Stimulated activated naive CD4-positive, alpha-beta T cell (primary cell): ENCODE measurements at regions not wholly inside any gene's neighbourhood (a gene's known extent, or its start where the extent isn't known, plus 50 kb on each side); places are given as distances from the start of the nearest gene placed in this dataset.
"Not testable (repeated sequence)": the region's sequence is repeated elsewhere in the genome, so short reads cannot be mapped to it uniquely, and the experiment has no call there.

Experiments used
- DNase-seq, 6 experiments: peaks; one replicate each; lab custom pipeline; 2025; lab: John Stamatoyannopoulos, UW

- DNase-seq = peak; percentile 24 to 86 (median 60)
Observed at GRCh38 chr12:92398565-92399309, 253.1 kb upstream of the BTG1 start.

- DNase-seq = no peak
Observed at GRCh38 chr12:92396647-92397252, 251.1 kb upstream of the BTG1 start.

GRCh38 chr12:92395322-92395721 is 249.7 kb upstream of the BTG1 start:
- no peak for DNase-seq

GRCh38 chr12:92394895-92395294 is 249.2 kb upstream of the BTG1 start:
- peak in 1 of 6 experiments; percentile 15 for DNase-seq

DNA sequence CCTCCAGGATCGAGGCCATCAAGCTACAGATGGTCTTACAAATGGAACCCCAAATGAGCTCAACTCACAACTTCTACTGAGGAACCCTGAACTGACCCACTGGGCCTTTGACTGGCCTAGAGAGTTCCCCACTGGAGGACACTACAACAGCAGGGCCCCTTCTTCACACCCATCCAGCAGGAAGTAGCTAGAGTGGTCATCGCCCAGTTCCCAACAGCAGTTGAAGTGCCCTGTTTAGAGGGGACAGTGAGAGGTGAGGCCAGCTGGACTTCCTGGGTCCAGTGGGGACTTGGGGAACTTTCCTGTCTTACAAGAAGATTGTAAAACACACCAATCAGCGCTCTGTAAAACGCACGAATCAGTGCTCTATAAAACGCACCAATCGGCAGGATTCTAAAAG is 247.9 kb upstream of the BTG1 start:
- peak in 2 of 6 experiments; percentile 5 to 9 for DNase-seq

GRCh38 chr12:92391726-92392125 is 246.1 kb upstream of the BTG1 start:
- not testable (repeated sequence) for DNase-seq

DNA sequence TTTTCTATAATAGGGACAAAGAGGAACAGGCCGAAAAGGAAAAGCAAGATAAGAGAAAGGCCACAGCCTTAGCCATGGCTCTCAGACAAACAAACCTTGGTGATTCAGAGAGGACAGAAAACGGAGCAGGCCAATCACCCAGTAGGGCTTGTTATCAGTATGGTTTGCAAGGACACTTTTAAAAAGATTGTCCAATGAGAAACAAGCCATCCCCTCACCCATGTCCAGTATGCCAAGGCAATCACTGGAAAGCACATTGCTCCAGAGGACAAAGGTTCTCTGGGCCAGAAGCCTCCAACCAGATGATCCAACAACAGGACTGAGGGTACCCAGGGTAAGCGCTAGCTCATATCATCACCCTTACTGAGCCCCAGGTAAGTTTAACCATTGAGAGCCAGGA is 243.8 kb upstream of the BTG1 start:
- DNase-seq = no peak

- DNase-seq = no peak
Observed at GRCh38 chr12:92385296-92385695, 239.7 kb upstream of the BTG1 start.

- DNase-seq = no peak
Observed at GRCh38 chr12:92384571-92384970, 238.9 kb upstream of the BTG1 start.

GRCh38 chr12:92382383-92382878 is 236.8 kb upstream of the BTG1 start:
- DNase-seq = no peak

GRCh38 chr12:92381856-92382255 is 236.2 kb upstream of the BTG1 start:
- no peak for DNase-seq

DNA sequence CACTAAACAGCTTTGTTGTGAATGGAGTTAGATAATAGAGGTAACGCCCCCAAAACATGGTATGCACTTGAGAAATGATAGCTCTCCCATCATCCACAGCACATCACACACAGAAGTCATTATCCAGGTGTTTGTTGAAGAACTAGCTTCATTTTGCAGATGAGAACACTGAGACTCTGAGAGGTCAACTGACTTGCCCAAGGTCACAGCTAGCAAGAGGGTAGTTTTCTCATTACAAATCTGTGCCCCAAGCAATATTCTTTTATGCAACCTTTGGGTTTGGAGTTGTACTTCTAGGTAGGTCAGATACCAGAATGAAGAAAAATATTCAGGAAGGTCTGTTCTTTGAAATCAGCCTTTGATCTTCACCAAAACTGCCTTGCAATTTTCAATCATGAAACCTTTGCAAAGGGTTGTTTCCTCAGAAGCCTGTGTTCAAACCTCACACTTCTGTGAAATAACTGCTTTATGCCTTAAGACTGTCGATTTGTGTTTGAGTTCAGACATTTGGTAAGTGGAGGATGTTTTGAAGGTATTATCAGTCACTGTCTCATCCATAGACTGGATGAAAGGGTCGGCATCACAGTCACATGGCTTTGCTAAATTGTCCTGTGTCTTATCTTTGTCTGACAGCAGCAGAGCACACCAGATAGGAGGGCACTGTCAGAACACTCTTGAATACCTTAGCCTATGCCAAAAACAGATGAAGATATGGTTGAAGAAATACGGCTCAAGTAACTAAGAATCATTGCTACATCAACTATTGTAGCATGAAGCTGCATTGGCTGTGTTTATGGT is 233.2 kb upstream of the BTG1 start:
- DNase-seq = peak in 5 of 6 experiments; percentile 6 to 64 (median 48)

DNA sequence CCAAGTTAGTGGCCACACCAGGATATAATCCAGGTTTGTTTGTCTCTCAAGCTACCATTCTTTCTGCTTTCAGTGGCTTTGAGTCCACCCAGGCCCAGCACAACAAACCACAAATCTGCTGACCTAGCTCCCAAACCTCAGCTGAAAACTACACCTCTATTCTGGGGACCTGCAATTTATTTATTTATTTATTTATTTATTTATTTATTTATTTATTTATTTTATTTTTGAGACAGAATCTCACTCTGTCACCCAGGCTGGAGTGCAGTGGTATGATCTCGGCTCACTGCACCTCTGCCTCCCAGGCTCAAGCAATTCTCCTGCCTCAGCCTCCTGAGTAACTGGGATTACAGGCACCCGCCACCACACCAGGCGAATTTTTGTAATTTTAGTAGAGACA is 229.9 kb upstream of the BTG1 start:
- DNase-seq = not testable (repeated sequence)

GRCh38 chr12:92370828-92371227 is 225.2 kb upstream of the BTG1 start:
- DNase-seq = no peak

- no peak for DNase-seq
Observed at GRCh38 chr12:92369636-92370035, 224.0 kb upstream of the BTG1 start.

DNA sequence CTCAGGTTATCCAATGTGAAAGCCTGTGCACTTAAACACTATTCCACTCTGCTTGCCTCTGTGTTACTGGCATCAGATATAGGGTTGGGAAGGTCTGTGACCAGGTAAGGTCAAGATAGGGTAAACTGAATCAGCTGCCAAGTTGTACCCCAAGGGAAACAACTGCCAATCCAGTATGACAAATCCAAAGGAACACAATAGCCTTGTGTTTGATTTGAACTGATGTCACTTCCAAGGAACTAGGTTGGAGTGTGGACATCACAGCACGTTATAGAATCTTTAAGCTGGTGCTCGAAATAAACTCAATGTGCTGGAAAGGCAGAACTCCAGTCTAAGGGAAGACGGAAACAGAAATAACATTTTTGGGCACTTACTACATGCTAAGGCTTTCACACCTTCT is 223.4 kb upstream of the BTG1 start:
- DNase-seq = no peak

DNA sequence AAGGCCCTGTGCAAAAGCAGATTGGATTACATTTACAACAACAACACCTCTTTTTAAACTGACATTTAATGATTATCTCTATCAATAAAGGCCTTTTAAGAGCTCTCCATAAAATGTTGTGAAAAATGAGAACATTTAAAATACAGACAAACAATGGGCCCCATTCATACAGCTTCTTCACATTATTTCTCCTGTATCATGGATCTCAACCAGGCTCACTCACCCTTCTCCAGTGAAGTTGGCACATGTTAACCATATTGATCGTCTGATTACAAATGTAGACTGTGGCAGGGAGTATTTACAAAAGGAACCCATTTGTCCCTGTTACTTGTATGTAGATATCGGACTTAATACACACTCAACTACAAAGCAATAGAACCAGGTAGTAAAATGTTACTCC is 220.2 kb upstream of the BTG1 start:
- DNase-seq = no peak

DNA sequence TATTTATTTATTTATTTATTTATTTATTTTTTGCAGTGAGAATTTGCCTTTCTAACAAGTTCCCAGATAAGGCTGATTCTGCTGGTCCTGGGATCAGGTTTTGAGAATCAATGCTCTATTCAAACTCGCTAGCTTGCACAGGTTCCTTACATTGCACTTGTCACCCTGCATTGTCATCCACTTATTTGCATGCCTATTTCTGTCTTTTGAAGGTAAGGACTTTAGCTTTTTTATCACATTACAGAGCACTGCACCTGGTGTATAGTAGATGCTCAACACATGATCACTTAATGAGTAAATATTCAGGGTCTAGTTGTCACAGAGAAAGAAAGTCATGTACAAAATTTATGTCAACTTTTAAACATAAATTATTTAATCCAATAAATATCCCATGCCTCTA is 219.7 kb upstream of the BTG1 start:
- no peak for DNase-seq

DNA sequence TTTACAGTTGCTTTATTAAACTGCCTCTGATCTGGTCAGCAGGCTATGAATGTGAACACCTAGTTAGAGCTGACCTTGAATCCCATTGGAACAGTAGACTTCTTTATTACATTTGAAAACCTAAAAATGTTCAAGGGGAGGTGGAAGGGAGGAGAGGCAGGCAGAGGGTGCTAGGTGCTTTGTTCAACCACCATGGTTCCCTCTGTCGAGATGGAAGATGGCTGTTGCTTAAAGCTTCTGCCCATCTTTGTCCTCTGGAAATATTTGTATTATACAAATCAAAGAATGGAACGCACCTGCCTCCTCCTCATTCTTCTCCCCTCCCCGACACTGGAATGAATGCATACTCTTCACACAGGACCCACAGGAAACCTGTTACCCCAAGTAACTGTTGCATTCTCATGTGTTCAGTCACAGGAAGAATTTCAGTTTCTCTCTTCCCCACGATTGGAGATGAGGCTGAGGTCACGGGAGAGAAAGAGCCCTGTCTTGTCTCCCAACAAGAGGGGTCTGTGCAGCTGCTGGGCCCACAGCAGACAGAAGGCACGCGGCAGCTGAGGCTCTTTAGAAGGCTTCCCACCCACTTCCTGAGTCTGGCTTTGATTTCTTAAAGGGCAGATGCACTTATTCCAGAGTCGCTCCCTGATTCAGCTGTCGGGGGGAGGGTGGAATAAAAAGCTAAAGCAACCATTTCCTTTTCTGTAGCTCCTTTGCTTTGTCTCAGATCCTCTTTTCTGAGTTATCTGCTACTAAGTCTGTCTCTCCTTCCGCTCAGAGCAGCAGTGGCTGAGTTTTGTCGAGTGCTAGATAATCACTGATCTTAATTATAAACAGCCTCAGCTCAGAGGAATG is 217.9 kb upstream of the BTG1 start:
- DNase-seq = peak; percentile 38 to 61 (median 56)

- no peak for DNase-seq
Observed at GRCh38 chr12:92362785-92363184, 217.1 kb upstream of the BTG1 start.

DNA sequence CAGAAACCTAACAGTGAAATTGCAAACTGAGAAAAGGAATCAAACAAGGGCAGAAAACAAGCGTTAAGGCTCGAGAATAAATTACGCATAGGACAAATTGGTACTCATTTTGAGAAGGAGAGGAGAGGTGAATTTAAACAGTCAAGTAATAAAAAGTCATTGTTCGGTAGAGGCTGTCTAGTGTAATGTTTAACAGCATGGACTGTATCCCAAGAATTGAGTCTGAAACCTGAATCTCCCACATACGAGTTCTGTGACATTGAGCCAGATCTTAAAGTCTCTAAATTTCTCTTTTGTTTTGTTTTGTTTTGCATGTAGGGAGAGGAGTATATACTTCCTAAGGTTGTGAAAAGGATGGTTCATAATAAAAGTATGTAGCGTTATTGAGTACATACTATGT is 216.5 kb upstream of the BTG1 start:
- no peak for DNase-seq

DNA sequence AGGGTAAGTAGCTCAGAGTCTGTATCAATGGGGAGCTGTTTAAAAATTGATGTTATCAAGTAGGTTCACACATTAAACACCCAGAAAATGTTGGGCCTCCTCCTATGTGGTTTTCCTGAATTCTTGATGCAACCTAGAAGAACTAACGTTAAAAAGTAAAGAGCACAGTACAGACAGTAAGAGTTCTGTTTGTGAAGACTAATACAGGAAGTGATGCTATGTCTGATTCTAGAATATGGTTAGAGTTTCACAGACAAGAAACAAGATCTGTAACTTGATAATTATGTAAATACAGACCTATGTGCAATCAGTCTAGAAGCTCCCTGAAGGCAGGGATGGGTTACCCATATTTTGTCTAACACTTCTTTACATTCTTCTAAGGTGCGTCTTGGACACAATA is 214.9 kb upstream of the BTG1 start:
- peak in 4 of 6 experiments; percentile 15 to 79 (median 64) for DNase-seq
